CD14-positive monocyte (primary cell): ENCODE measurements at regions not wholly inside any gene's neighbourhood (a gene's known extent, or its start where the extent isn't known, plus 50 kb on each side); places are given as distances from the start of the nearest gene placed in this dataset.
A peak's percentile ranks its signal among the peaks of the same experiment; 100 is the strongest.
"Not testable (repeated sequence)": the region's sequence is repeated elsewhere in the genome, so short reads cannot be mapped to it uniquely, and the experiment has no call there.

Experiments
- DNase-seq, 3 donors: peaks; one replicate each; pipeline ENCODE4 v3.0.0-alpha.2; 2011 to 2022
- H2AFZ ChIP-seq: 2 replicates; pipeline ENCODE4 v1.6.0; 2012; ENCODE audit warnings: mild to moderate bottlenecking, low read depth, low read length, inconsistent platforms; ENCODE audit not compliant: insufficient read depth, poor library complexity, severe bottlenecking
- H3K27ac ChIP-seq, 2 donors: 1 replicate in 1 of 2; 2 replicates in 1 of 2; pipeline ENCODE4 v1.5.1; 2012 to 2013; ENCODE audit warnings: low read length in 2 of 2, control low read depth in 1 of 2, inconsistent platforms in 1 of 2, low read depth in 1 of 2, mild to moderate bottlenecking in 1 of 2
- H3K27me3 ChIP-seq, 2 donors: one replicate each; pipeline versions ENCODE4 v1.6.0 to v1.6.1; 2011 to 2013; ENCODE audit warnings: low read length in 2 of 2; ENCODE audit not compliant: control insufficient read depth in 2 of 2, insufficient read depth in 2 of 2
- H3K36me3 ChIP-seq, 2 donors: replicated peaks in 1 of 2; 1 replicate in 1 of 2; 2 replicates in 1 of 2; pipeline versions ENCODE4 v1.5.1 to v1.6.1; 2012 to 2013; ENCODE audit warnings: low read length in 2 of 2, control low read depth in 1 of 2, inconsistent platforms in 1 of 2, mild to moderate bottlenecking in 1 of 2; ENCODE audit not compliant: insufficient read depth in 2 of 2, control insufficient read depth in 1 of 2
- H3K4me1 ChIP-seq, 2 donors: 1 replicate in 1 of 2; 2 replicates in 1 of 2; pipeline versions ENCODE4 v1.5.1 to v1.6.1; 2012 to 2013; ENCODE audit warnings: low read length in 2 of 2, control low read depth in 1 of 2, inconsistent platforms in 1 of 2, mild to moderate bottlenecking in 1 of 2, moderate library complexity in 1 of 2; ENCODE audit not compliant: insufficient read depth in 2 of 2, control insufficient read depth in 1 of 2
- H3K4me2 ChIP-seq: replicated peaks from 2 replicates; pipeline ENCODE3; 2012; ENCODE audit warnings: low read length, moderate library complexity, mild to moderate bottlenecking; ENCODE audit not compliant: poor library complexity, severe bottlenecking; ENCODE audit errors: extremely low read depth
- H3K4me3 ChIP-seq, 3 experiments: fragments of 200-600 bp in 1 of 3; sonication (generic) in 1 of 3; replicated peaks in 1 of 3; 1 replicate in 2 of 3; 2 replicates in 1 of 3; pipeline ENCODE4 v1.5.1; 2011 to 2013; ENCODE audit warnings: low read length in 3 of 3, mild to moderate bottlenecking in 3 of 3, control low read depth in 2 of 3, low read depth in 2 of 3, inconsistent platforms in 1 of 3, moderate library complexity in 1 of 3
- H3K79me2 ChIP-seq: 2 replicates; pipeline ENCODE4 v1.6.0; 2012; ENCODE audit warnings: mild to moderate bottlenecking, control low read depth, inconsistent platforms, low read length, moderate library complexity; ENCODE audit not compliant: insufficient read depth
- H3K9ac ChIP-seq: 2 replicates; pipeline ENCODE4 v1.6.0; 2017; ENCODE audit warnings: low read length, mild to moderate bottlenecking; ENCODE audit not compliant: insufficient read depth, poor library complexity, severe bottlenecking
- H3K9me3 ChIP-seq, 2 donors: replicated peaks in 1 of 2; 1 replicate in 1 of 2; 2 replicates in 1 of 2; pipeline versions ENCODE4 v1.5.1 to v1.6.1; 2012 to 2013; ENCODE audit warnings: low read length in 2 of 2, control low read depth in 1 of 2; ENCODE audit not compliant: control insufficient read depth in 1 of 2, insufficient read depth in 1 of 2
- H4K20me1 ChIP-seq: 2 replicates; pipeline ENCODE4 v1.6.0; 2012; ENCODE audit warnings: mild to moderate bottlenecking, low read length, control low read depth, moderate library complexity; ENCODE audit not compliant: insufficient read depth
- H3K27ac Mint-ChIP-seq, 7 donors: one replicate each; pipeline ENCODE4 v1.8.0; 2020; ENCODE audit warnings: mild to moderate bottlenecking in 7 of 7, mixed read lengths in 7 of 7, moderate library complexity in 6 of 7, inconsistent platforms in 2 of 7
- H3K27me3 Mint-ChIP-seq, 3 donors: one replicate each; pipeline ENCODE4 v1.8.0; 2021 to 2022; ENCODE audit warnings: low read depth in 3 of 3, mild to moderate bottlenecking in 3 of 3, mixed read lengths in 3 of 3, moderate library complexity in 3 of 3, inconsistent platforms in 1 of 3
- H3K36me3 Mint-ChIP-seq, 2 donors: one replicate each; pipeline ENCODE4 v1.8.0; 2020; ENCODE audit warnings: mixed read lengths in 2 of 2, inconsistent platforms in 1 of 2, mild to moderate bottlenecking in 1 of 2
- H3K4me1 Mint-ChIP-seq: one replicate; pipeline ENCODE4 v1.8.0; 2020; ENCODE audit warnings: mild to moderate bottlenecking, mixed read lengths
- H3K4me3 Mint-ChIP-seq, 2 donors: one replicate each; pipeline ENCODE4 v1.8.0; 2020; ENCODE audit warnings: mild to moderate bottlenecking in 2 of 2, mixed read lengths in 2 of 2, moderate library complexity in 1 of 2
- H3K9me3 Mint-ChIP-seq, 7 donors: one replicate each; pipeline ENCODE4 v1.8.0; 2020 to 2022; ENCODE audit warnings: mixed read lengths in 7 of 7, mild to moderate bottlenecking in 6 of 7, moderate library complexity in 6 of 7, inconsistent platforms in 2 of 7
- WGBS: methylation state at CpG from one replicate; pipeline ENCODE4 v1.1.5; 2013; ENCODE audit warnings: missing lambda C conversion rate; ENCODE audit not compliant: insufficient coverage; 5-methylcytosine and 5-hydroxymethylcytosine counted together
- intact Hi-C, 2 donors: fragments of 100-400 bp; cut with micrococcal nuclease; formaldehyde crosslinking; loops; one replicate each; pipeline versions ENCODE4 v1.15.0 to v1.15.1; 2023
- TF ChIP-seq, protein P1 (sequence below): fragments of 200-600 bp; IDR thresholded peaks from one replicate; pipeline ENCODE4 v1.8.0; 2022; ENCODE audit warnings: antibody characterized with exemption, mild to moderate bottlenecking

GRCh38 chr12:31813305-31813704 is 84.5 kb upstream of the AMN1 start:
- Histone ChIP-seq H3K4me1 (peaks cover 4% of the 10 kb centered on the region in 2 donors), H3K9ac (no peak overlapping the region), H3K27me3 (no peaks in the 10 kb centered on the region), H4K20me1 (no peaks in the 10 kb centered on the region), H2AFZ (no peak overlapping the region), H3K79me2 (no peaks in the 10 kb centered on the region), H3K4me3 (no peak overlapping the region), H3K36me3 (no peaks in the 10 kb centered on the region), H3K27ac (no peak overlapping the region), H3K4me2 (no peak overlapping the region), H3K9me3 (no peaks in the 10 kb centered on the region)
- no peak overlapping the region for H3K4me3 Mint-ChIP-seq
- peaks cover 0 to 3% (median 1%) of the 10 kb centered on the region in 3 donors for H3K27me3 Mint-ChIP-seq
- TF ChIP-seq, protein P1, sequence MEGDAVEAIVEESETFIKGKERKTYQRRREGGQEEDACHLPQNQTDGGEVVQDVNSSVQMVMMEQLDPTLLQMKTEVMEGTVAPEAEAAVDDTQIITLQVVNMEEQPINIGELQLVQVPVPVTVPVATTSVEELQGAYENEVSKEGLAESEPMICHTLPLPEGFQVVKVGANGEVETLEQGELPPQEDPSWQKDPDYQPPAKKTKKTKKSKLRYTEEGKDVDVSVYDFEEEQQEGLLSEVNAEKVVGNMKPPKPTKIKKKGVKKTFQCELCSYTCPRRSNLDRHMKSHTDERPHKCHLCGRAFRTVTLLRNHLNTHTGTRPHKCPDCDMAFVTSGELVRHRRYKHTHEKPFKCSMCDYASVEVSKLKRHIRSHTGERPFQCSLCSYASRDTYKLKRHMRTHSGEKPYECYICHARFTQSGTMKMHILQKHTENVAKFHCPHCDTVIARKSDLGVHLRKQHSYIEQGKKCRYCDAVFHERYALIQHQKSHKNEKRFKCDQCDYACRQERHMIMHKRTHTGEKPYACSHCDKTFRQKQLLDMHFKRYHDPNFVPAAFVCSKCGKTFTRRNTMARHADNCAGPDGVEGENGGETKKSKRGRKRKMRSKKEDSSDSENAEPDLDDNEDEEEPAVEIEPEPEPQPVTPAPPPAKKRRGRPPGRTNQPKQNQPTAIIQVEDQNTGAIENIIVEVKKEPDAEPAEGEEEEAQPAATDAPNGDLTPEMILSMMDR = no peak
- no peaks in the 10 kb centered on the region for H3K9me3 Mint-ChIP-seq
- intact Hi-C loops = loop anchor here in 1 of 2 donors (10.0 kb wide), 1 partner anchor 49 kb away; no protein-coding TSS in a partner anchor
- no peaks in the 10 kb centered on the region for H3K36me3 Mint-ChIP-seq
- WGBS = 80% methylated on average over 1 of the region's 1 CpG
- DNase-seq = no peak
- H3K4me1 Mint-ChIP-seq = peaks cover 19% of the 10 kb centered on the region
- H3K27ac Mint-ChIP-seq = peak overlapping the region in 1 of 7 donors; percentile 2

- peaks cover 0 to 4% of the 10 kb centered on the region in 2 donors for H3K4me1 ChIP-seq
These were observed 78.9 kb upstream of the AMN1 start for GRCh38 chr12:31807773-31808097.

GRCh38 chr12:31807081-31807772 is 78.4 kb upstream of the AMN1 start:
- not testable (repeated sequence) for H3K4me3 ChIP-seq

More at GRCh38 chr12:31807773-31808097, 78.9 kb upstream of the AMN1 start:
- intact Hi-C loops = no loop called here
- no peaks in the 10 kb centered on the region for H3K36me3 ChIP-seq
- H3K9me3 ChIP-seq = no peaks in the 10 kb centered on the region
- H3K79me2 ChIP-seq = no peaks in the 10 kb centered on the region
- H3K27me3 ChIP-seq = no peaks in the 10 kb centered on the region
- H3K9me3 Mint-ChIP-seq = peaks cover 0 to 4% (median 3%) of the 10 kb centered on the region in 7 donors
- no peaks in the 10 kb centered on the region for H4K20me1 ChIP-seq
- no peak overlapping the region for H3K4me3 ChIP-seq
- H3K4me1 Mint-ChIP-seq = peaks cover 10% of the 10 kb centered on the region
- H3K36me3 Mint-ChIP-seq = no peaks in the 10 kb centered on the region
- H3K27ac Mint-ChIP-seq = no peak overlapping the region
- no peak overlapping the region for H2AFZ ChIP-seq
- no peak overlapping the region for H3K27ac ChIP-seq
- no CpG with 5 or more reads among the region's 1 CpG for WGBS
- TF ChIP-seq, protein P1 = no peak
- no peaks in the 10 kb centered on the region for H3K27me3 Mint-ChIP-seq
- H3K4me3 Mint-ChIP-seq = no peak overlapping the region
- no peak overlapping the region for H3K4me2 ChIP-seq
- no peak for DNase-seq
- no peak overlapping the region for H3K9ac ChIP-seq

More at GRCh38 chr12:31807081-31807772, 78.4 kb upstream of the AMN1 start:
- H3K4me1 ChIP-seq, H4K20me1 ChIP-seq, H3K4me3 Mint-ChIP-seq, intact Hi-C loops, H3K9me3 ChIP-seq, DNase-seq, H3K79me2 ChIP-seq, H3K27ac ChIP-seq, H3K36me3 Mint-ChIP-seq, H3K9ac ChIP-seq, H2AFZ ChIP-seq, H3K4me1 Mint-ChIP-seq, H3K4me2 ChIP-seq, H3K9me3 Mint-ChIP-seq, H3K27me3 Mint-ChIP-seq, H3K36me3 ChIP-seq, H3K27me3 ChIP-seq: not testable (repeated sequence)
- 94% methylated on average over 8 of the region's 12 CpGs for WGBS
- peak overlapping the region in 1 of 7 donors; percentile 42 for H3K27ac Mint-ChIP-seq
